Activated gamma-delta T cell treated with anti-CD3 and anti-CD28 coated beads, Interleukin-2, amount 50 U/mL, for 16 hours (primary cell): ENCODE measurements at regions not wholly inside any gene's neighbourhood (a gene's known extent, or its start where the extent isn't known, plus 50 kb on each side); places are given as distances from the start of the nearest gene placed in this dataset.
"Not testable (repeated sequence)": the region's sequence is repeated elsewhere in the genome, so short reads cannot be mapped to it uniquely, and the experiment has no call there.

Experiments
- DNase-seq: peaks from one replicate; pipeline ENCODE4 v3.0.0-alpha.2; 2020; ENCODE audit warnings: low read depth

DNA sequence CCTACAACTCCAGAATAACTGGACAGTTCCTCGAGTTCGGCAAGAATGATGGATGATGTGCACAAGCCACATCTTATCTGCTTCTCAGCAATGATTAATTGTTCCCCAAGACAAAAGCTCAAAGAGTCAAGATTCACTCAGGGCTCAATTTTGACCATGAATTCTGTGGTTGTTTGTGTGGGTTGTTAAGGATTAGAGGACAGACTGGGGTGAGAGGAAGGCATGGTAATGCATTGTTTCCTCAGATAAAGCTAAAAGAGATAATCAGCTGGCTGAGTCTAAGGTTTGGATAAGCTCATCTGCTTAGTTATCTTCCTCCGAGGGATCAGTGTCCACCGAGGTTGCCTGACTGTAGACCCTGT, 161.0 kb downstream of the CPEB2 start:
- DNase-seq = no peak

DNA sequence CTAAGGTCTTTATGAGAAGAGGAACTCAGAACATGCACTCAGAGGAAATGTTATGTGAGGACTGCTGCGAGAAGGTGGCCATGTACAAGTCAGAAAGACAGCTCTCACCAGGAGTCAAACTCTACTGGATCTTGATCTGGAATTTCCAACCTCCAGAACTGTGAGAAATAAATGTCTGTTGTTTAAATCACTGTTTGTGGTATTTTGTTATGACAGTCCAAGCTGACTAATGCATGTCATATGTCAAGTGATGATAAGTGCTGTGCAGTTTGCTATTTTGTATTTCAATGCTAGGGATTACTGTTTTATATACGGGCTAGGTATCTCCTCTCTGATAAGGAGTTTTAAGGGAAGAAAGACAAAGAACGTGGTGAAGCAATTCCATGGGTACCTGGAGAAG, 162.3 kb downstream of the CPEB2 start:
- no peak for DNase-seq

DNA sequence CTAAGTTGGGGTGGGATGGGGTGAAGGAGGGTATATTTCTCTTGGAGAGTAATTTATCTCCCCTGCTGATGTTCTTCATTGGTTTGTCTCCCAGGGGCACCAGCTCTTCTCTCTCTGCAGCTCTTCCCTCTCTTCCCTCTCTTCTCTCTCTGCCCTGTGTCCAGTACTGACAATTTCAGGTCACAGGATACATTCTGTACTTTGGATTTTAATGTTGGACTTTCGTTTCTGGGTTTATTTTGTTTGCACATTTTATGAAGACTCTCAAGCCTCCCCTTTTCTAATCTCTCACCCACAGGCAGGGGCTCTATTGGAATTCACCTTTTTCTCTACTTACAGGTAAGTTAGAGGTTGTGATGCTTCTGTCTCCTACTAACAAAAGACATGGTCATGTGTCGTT, 165.5 kb downstream of the CPEB2 start:
- no peak for DNase-seq

DNA sequence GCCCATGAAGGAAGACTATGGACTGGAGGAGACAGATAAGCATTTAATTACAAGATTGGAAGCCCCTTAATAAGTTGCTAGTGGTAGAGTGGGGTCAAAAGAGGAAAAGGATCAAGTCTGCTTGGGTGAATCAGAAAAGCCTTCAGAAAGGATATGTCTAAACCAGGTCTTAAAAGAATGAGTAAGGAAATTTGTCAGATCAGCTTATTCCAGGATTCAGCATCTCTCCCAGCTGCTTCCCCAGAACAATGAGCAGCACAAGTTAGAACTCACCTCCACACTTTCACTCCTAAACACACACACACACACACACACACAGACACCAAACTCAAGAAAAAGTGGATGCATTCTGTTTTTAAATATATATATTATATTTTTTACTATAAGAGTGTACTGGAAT, 166.5 kb downstream of the CPEB2 start:
- DNase-seq = no peak

DNA sequence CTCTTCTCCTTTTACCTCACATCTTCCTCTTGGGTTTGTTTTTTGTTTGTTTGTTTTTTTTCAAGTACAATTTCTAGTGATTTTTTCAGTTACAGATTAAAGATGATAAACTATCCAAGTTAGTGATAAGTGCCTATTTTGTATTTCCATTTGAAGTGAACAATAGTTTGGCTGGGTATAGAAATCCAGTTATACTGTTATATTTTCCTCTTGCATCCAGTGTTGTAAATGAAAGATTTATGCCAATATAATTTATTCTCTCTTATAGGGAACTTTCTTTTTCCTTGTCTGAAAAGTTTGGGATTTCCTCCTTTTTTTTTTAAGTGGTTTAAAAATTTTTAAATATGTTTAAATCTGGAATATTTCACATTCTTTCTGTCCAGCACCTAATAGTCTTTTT, 169.4 kb downstream of the CPEB2 start:
- DNase-seq = no peak

DNA sequence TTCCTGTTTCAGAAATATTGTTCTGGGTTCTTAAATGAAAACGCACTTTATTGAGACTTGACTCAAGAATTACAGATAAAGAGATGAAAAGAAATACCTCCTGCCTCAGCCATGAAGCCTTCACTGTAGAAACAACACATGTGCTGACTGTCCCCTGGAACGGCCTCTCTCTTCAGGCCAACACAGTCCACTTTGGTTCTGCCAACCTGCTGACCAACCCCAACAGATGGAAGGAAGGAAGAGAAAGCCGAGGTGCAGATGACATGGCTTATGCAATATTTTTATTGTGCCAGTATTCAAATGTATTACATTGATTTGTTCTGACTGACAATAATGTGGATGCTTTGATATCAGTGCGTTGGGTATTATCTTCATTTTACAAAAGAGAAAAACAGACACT, 171.0 kb downstream of the CPEB2 start:
- DNase-seq = no peak

DNA sequence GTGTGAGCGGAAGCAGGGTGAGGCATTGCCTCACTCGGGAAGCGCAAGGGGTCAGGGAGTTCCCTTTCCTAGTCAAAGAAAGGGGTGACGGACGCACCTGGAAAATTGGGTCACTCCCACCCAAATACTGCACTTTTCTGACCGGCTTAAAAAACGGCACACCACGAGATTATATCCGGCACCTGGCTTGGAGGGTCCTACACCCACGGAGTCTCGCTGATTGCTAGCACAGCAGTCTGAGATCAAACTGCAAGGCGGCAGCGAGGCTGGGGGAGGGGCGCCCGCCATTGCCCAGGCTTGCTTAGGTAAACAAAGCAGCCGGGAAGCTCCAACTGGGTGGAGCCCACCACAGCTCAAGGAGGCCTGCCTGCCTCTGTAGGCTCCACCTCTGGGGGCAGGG, 171.9 kb downstream of the CPEB2 start:
- not testable (repeated sequence) for DNase-seq

DNA sequence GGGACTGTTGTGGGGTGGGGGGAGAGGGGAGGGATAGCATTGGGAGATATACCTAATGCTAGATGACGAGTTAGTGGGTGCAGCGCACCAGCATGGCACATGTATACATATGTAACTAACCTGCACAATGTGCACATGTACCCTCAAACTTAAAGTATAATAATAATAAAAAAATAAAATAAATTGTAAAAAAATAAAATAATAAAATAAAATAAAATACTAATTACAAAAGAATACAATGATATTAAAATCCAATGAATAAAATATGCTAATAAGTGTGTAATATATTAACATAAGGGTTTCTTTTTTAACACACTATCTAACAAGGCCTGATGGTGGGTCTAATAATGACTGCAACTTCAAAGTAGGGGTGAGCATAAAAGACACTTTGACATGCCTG, 177.6 kb downstream of the CPEB2 start:
- not testable (repeated sequence) for DNase-seq

DNA sequence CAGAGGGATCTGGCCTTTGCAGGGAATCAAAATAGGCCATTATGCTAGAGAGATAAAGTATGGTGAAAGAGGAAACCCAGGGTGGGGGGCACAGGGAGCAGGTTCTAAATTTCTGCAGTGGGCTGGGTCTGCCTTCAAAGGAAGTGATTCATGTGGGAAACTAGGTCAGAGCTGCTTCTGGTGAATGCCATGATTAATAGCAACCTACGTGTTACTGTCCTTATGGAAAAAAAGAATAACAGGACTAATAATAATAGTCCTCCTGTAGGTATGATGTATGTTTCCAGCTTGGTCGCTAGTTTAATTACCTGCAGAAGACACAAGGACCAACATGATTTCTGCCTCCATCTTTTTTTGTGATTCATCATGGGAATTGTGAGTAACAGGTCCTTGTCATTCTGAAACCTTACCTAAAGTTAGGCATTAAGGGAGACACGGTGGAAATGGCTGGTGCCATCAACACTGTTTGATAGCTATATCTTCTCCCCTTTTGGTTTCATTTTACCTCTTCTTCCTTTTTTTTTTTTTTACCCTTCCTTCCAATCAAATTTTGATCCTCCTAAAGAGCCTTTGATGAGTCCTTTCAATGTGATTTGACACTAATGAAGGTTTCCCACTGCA, 180.4 kb downstream of the CPEB2 start:
- DNase-seq = no peak

DNA sequence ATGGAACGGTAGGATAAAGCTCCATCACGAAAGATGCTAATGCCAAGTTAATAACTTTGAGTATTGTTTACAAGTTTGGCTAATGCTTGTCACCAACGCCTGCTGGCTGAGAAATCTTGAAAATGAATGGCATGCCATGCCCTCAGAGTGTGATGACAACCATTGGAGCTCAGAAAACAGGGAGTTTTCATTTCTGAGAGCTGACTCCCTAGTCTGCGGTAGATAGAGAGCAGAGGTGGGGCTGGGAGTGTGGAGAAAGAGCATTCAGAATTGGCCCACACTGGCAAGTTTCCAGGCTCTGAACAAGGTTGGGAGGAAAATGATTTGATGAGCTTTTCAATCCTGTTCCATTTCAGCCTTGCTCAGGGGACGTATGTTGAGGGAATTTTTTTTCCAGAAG, 183.9 kb downstream of the CPEB2 start:
- DNase-seq = no peak

DNA sequence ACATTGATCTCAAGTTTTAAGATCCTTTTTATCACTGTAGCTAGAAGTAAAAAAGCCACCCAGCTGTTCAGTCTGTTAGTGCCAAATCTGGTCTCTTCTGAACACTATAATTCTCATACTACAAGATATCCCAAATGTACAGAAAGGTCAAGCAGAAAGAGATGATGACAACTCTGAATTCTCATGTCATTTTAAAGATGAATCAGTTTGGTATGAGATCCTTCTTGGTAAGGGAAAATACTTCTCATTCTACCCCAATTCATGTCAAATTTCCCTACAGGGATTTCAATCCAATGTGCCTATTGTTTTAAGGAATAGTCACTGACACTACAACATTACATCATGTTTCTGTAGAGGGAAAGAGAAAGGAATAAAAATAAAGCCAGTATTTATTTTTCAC, 184.5 kb downstream of the CPEB2 start:
- DNase-seq = no peak

DNA sequence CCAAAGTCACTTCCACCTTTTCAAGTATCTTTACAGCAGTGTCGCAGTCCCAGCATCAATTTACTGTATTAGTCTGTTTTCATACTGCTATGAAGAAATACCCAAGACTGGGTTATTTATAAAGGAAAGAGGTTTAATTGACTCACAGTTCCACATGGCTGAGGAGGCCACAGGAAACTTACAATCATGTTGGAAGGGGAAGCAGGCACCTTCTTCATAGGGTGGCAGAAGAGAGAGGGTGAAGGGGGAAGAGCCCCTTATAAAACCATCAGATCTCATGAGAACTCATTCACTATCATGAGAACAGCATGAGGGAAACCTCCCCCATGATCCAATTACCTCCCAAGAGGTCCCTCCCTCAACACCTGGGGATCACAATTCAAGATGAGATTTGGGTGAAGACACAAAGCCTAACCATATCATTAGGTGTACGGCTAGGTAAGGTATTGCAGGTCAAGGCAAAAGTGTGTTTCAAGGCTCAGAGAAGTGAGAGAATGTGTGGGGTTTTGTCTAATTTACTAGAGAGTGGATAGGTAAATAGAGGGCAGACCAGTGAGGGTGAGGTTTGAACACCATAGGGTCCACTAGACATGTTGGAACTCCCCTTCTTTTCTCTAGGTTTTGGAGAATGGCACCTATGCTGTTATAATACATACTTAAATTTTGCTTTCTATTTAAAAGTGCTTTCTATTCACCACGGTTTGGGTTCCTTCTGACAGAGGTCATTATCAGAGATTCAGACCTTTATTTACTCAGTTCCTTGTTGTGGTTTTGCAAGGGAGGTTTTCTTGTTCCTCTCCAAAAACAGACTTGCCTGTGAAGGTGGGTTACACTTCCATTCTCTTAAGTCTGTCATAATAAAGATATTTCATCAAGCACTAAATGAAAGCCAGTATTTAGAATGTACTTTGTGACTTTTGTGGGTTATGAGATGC, 186.6 kb downstream of the CPEB2 start:
- no peak for DNase-seq

DNA sequence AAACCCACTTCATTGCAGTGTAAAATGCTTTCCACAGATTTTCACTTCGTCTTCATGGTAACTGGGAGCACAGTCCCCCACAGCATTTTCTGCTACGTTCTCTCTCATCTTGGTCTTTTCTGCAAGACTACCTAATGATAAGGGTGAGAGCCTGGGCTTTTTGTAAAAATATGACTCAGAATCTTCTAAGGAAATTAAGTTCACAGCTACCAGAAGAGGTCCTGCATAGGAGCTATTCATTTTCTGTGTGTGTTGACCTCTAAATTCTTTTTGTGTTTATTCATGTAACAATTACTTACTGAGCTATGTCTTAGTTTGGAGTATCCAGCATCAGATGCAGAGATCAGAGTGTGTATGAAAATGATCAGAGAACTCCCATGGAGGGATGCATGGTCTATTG, 192.2 kb downstream of the CPEB2 start:
- no peak for DNase-seq

DNA sequence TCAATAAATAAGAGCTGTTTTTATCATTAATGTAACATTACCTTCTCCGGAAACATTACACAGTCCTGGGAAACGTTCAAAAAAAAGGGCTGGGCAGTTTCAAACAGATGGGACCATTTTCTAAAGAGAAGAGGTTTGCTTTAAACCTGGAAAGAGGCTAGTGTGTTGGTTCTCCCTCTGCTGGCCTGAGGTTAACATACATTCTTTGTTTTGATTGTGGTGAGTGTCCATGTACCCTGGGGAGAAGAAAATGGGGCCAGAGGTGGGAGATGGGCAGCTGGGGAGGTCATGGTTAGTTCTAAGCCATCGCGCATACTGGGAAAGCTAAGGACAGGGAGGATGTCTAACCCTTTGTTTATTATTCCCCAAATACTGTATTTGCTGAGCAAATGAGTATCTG, 194.7 kb downstream of the CPEB2 start:
- DNase-seq = no peak

DNA sequence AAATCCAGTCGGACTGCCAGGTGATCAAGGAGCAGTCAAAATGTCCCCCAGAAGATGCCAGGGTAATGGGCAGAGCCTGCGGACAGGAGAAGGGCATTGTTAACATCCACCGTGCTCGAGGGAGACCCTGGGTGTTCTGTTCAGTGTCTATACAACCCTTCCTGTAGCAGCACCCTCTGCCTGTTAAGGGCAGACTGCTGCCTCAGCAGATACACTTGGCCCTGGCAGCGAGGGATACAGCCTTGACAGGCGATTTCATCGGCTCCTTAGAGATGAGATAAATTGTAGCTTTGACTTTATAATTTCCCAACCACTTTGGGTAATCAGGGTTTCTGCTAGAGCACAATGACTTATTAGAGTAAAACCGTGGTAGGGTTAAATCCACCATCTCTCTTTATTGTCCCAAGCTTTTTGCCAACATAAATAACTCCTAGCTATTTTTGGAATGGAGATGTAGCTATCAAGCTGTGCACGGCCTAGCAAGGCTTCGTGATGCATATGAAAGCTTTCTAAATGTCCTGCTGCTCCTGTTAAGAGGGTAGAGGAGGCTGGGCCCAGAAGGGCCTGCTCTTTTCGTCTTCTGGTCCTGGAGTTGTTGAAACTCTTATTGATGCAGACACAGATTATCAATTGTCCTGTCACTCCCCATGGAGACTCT, 195.9 kb downstream of the CPEB2 start:
- DNase-seq = no peak

DNA sequence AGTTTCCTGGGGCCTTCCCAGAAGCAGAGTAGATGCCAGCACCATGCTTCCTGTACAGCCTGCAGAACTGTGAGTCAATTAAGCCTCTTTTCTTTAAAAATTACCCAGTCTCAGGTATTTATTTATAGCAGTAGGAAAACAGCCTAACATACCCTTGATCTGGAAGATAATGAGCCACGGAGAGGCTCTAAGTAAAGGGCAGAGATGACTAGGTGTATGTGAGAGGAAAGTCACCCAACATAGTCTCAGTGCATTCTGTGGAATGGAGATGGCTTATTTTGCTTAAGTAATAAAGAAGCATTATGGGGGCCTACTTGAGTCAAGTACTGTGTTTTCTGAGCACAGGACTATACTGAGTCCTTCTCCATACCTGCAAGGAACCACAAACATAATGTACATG, 199.5 kb downstream of the CPEB2 start:
- DNase-seq = no peak

DNA sequence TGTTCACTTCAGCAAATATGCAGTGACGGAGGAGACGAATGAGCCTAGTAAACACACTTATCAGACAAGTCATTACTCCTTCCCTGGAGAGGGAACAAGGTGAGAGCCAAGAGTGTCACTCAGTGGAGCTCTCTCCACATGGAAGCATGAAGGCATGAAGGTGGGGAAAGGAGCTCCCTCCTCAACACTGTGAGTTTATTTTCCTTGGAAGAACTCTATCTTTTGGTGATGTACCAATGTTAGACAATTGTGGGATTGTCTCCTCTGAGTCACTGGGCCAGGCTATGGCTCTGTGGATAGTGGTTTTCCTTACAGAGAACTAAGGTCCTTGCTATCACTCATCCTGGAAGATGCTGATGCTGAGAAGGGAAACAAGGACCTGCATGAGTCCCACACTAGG, 200.2 kb downstream of the CPEB2 start:
- no peak for DNase-seq

DNA sequence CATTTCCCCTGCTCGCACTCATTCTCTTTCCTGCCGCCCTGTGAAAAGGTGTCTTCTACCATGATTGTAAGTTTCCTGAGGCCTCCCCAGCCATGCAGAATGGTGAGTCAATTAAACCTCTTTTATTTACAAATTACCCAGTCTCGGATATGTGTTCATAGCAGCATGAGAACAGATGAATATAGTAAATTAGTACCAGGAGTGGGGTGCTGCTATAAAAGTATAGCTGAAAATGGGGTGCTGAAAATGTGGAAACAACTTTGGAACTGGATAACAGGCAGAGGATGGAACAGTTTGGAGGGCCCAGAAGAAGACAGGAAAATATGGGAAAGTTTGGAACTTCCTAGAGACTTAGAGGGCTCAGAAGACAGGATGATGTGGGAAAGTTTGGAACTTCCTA, 204.2 kb downstream of the CPEB2 start:
- not testable (repeated sequence) for DNase-seq

DNA sequence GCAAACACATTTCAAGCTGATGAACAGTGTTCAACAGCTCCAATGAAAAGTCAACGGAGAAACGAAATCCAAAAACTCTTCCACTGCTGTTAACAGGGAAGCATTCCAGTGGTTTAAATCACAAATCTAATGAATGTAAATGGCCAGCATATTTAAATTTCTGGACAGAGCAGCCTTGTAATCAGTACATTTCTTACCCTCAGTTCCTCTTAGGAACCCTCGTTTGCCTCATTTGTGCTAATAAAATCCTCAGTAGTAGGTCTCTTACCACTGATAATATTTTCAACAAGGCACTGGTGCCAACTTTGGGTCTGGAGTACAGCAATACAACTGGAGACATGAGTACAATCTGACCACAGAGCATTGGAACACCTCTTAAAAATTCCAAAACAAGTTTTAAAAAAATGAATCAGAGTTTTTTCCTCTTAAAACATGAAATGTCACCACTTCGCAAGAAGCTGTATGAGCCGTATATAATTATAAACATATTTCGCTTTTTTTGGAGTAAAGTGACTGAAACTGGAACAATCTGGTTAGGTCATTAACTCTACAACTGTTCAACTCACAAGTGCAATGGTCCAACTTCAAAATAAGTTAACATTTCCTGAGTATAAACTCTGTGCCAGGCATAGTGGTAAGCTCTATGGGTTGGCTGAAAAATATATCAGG, 211.2 kb downstream of the CPEB2 start:
- DNase-seq = no peak

DNA sequence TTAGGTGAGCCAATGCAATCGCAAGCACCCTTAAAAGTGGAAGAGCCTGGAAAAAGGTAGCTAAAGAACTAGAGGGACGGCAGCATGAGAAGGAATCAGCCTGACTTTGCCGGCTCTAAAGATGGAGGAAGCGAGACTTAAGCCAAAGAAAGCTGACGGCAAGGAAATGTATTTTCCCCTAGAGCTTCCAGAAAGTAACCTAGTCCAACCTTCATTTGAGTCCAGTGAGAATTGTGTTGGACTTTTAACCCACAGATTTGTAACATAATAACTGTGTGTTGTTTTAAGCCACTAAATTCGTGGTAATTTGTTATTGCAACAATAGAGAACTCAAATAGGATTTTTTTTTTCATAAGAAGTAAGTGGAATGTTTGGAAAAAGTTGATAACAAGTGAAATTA, 212.7 kb upstream of the C1QTNF7 start:
- no peak for DNase-seq

DNA sequence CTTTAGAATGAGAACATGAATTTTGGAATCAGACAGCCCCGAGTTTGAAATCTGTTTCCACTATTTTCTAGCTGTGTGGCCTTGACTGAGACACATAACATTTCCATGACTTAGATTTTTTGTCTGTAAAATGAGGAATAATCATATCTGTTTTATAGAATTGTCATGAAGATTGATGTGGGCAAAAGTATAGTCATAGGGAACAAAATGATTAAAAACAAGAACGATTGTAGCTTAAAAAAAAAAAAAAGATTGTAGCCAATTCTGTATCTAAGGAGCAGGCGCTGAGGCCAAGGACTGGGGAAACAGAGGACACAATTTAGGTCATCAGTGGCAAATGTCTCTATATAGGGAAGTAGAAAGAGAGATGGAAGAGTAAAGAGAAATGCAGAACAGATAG, 201.6 kb upstream of the C1QTNF7 start:
- DNase-seq = no peak

DNA sequence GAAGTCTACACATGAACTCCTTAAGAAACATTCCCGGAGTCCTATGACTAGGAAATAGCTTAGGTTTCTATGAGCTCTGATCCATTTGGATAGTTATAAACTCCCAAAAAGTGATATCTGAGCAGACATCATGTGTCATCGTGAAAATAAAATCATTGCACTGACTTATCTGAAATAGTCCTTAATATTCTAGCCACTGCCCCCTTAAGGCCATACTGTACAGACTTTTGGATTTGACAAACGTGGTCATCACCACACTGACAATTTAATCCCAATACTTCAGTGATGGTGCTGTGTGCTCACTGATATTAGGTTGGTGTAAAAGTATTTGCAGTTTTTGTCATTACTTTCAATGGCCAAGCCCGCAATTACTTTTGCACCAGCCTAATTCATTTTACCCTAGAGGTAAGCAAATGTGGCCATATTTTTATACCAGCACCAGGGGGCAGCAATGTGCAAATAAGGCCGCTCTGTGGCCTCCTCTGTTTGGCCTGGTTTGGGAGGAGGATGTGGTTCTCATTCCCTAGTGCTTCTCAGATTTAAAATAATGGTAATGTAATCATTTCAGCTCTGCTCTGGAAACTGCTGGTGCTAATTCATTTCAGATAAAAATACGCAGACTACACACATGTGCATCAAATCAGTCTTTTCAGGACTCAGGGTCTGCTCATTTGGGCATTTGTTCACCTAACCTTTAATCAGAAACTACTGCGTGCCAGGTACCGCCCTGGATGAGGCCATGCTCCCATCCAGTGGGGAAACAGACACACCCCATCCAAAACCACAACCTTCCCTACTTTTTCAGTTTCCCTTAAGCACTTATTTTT, 196.4 kb upstream of the C1QTNF7 start:
- DNase-seq = peak; percentile 54
